ENCODE measurements at regions not wholly inside any gene's neighbourhood (a gene's known extent, or its start where the extent isn't known, plus 50 kb on each side); places are given as distances from the start of the nearest gene placed in this dataset.

GRCh38 chr6:40803897-40804702 is 216.9 kb upstream of the LRFN2 start:
- no peaks in the 10 kb centered on the region for H3K36me3 Mint-ChIP-seq (ENCODE audit: low read depth)
- no peak overlapping the region for H3K4me3 Mint-ChIP-seq (ENCODE audit: low read depth)
- no peak overlapping the region for H3K27ac Mint-ChIP-seq
- no peak for DNase-seq (ENCODE audit: low spot score)
- no peaks in the 10 kb centered on the region for H3K4me1 Mint-ChIP-seq (ENCODE audit: low read depth)
- intact Hi-C loops (cut with micrococcal nuclease) = no loop called here
- no peaks in the 10 kb centered on the region for H3K9me3 Mint-ChIP-seq
- H3K27me3 Mint-ChIP-seq (ENCODE audit: low read depth) = no peaks in the 10 kb centered on the region

- intact Hi-C loops (cut with micrococcal nuclease) = no loop called here
Measured at GRCh38 chr6:40802481-40802880, 215.3 kb upstream of the LRFN2 start.

GRCh38 chr6:40799296-40800140 is 212.4 kb upstream of the LRFN2 start:
- H3K4me3 Mint-ChIP-seq (ENCODE audit: low read depth) = no peak overlapping the region
- no peaks in the 10 kb centered on the region for H3K9me3 Mint-ChIP-seq
- DNase-seq (ENCODE audit: low spot score) = no peak
- no peaks in the 10 kb centered on the region for H3K36me3 Mint-ChIP-seq (ENCODE audit: low read depth)
- no peak overlapping the region for H3K27ac Mint-ChIP-seq
- no peaks in the 10 kb centered on the region for H3K27me3 Mint-ChIP-seq (ENCODE audit: low read depth)
- intact Hi-C loops (cut with micrococcal nuclease) = no loop called here
- H3K4me1 Mint-ChIP-seq (ENCODE audit: low read depth) = no peaks in the 10 kb centered on the region

More at GRCh38 chr6:40802481-40802880, 215.3 kb upstream of the LRFN2 start:
- Mint-ChIP-seq H3K4me3 (ENCODE audit: low read depth) (no peak overlapping the region), H3K4me1 (ENCODE audit: low read depth) (no peaks in the 10 kb centered on the region), H3K27me3 (ENCODE audit: low read depth) (no peaks in the 10 kb centered on the region), H3K9me3 (no peaks in the 10 kb centered on the region), H3K36me3 (ENCODE audit: low read depth) (no peaks in the 10 kb centered on the region), H3K27ac (no peak overlapping the region)
- no peak for DNase-seq (ENCODE audit: low spot score)

GRCh38 chr6:40798069-40798770 is 211.1 kb upstream of the LRFN2 start:
- H3K4me3 Mint-ChIP-seq (ENCODE audit: low read depth) = no peak overlapping the region
- no peak overlapping the region for H3K27ac Mint-ChIP-seq
- no peak for DNase-seq (ENCODE audit: low spot score)
- H3K9me3 Mint-ChIP-seq = no peaks in the 10 kb centered on the region
- no peaks in the 10 kb centered on the region for H3K27me3 Mint-ChIP-seq (ENCODE audit: low read depth)
- H3K36me3 Mint-ChIP-seq (ENCODE audit: low read depth) = no peaks in the 10 kb centered on the region
- H3K4me1 Mint-ChIP-seq (ENCODE audit: low read depth) = no peaks in the 10 kb centered on the region
- intact Hi-C loops (cut with micrococcal nuclease) = no loop called here

GRCh38 chr6:40796260-40797221 is 209.4 kb upstream of the LRFN2 start:
- Mint-ChIP-seq H3K4me1 (ENCODE audit: low read depth) (no peaks in the 10 kb centered on the region), H3K27ac (no peak overlapping the region), H3K36me3 (ENCODE audit: low read depth) (no peaks in the 10 kb centered on the region), H3K4me3 (ENCODE audit: low read depth) (no peak overlapping the region), H3K9me3 (no peaks in the 10 kb centered on the region), H3K27me3 (ENCODE audit: low read depth) (no peaks in the 10 kb centered on the region)
- no peak for DNase-seq (ENCODE audit: low spot score)
- intact Hi-C loops (cut with micrococcal nuclease) = no loop called here

GRCh38 chr6:40794586-40794985 is 207.4 kb upstream of the LRFN2 start:
- intact Hi-C loops (cut with micrococcal nuclease) = no loop called here
- no peaks in the 10 kb centered on the region for H3K36me3 Mint-ChIP-seq (ENCODE audit: low read depth)
- DNase-seq (ENCODE audit: low spot score) = no peak
- no peaks in the 10 kb centered on the region for H3K9me3 Mint-ChIP-seq
- peaks cover 1% of the 10 kb centered on the region for H3K4me1 Mint-ChIP-seq (ENCODE audit: low read depth)
- no peaks in the 10 kb centered on the region for H3K27me3 Mint-ChIP-seq (ENCODE audit: low read depth)
- H3K4me3 Mint-ChIP-seq (ENCODE audit: low read depth) = no peak overlapping the region
- no peak overlapping the region for H3K27ac Mint-ChIP-seq

GRCh38 chr6:40792183-40792582 is 205.0 kb upstream of the LRFN2 start:
- no peak for DNase-seq (ENCODE audit: low spot score)
- Mint-ChIP-seq H3K9me3 (no peaks in the 10 kb centered on the region), H3K27me3 (ENCODE audit: low read depth) (no peaks in the 10 kb centered on the region), H3K27ac (no peak overlapping the region), H3K4me3 (ENCODE audit: low read depth) (no peak overlapping the region), H3K4me1 (ENCODE audit: low read depth) (peaks cover 8% of the 10 kb centered on the region), H3K36me3 (ENCODE audit: low read depth) (no peaks in the 10 kb centered on the region)
- intact Hi-C loops (cut with micrococcal nuclease) = no loop called here

GRCh38 chr6:40791004-40791403 is 203.8 kb upstream of the LRFN2 start:
- Mint-ChIP-seq H3K4me3 (ENCODE audit: low read depth) (no peak overlapping the region), H3K27ac (no peak overlapping the region), H3K36me3 (ENCODE audit: low read depth) (no peaks in the 10 kb centered on the region), H3K4me1 (ENCODE audit: low read depth) (peaks cover 8% of the 10 kb centered on the region), H3K27me3 (ENCODE audit: low read depth) (no peaks in the 10 kb centered on the region), H3K9me3 (no peaks in the 10 kb centered on the region)
- intact Hi-C loops (cut with micrococcal nuclease) = no loop called here
- no peak for DNase-seq (ENCODE audit: low spot score)

GRCh38 chr6:40788661-40789655 is 201.8 kb upstream of the LRFN2 start:
- no peak overlapping the region for H3K4me3 Mint-ChIP-seq (ENCODE audit: low read depth)
- intact Hi-C loops (cut with micrococcal nuclease) = no loop called here
- DNase-seq (ENCODE audit: low spot score) = peak; percentile 16
- H3K36me3 Mint-ChIP-seq (ENCODE audit: low read depth) = no peaks in the 10 kb centered on the region
- peaks cover 6% of the 10 kb centered on the region for H3K27me3 Mint-ChIP-seq (ENCODE audit: low read depth)
- H3K9me3 Mint-ChIP-seq = no peaks in the 10 kb centered on the region
- peak overlapping the region; percentile 73 for H3K27ac Mint-ChIP-seq
- H3K4me1 Mint-ChIP-seq (ENCODE audit: low read depth) = peaks cover 8% of the 10 kb centered on the region

GRCh38 chr6:40782355-40782754 is 195.2 kb upstream of the LRFN2 start:
- H3K4me3 Mint-ChIP-seq (ENCODE audit: low read depth) = no peak overlapping the region
- no peak overlapping the region for H3K27ac Mint-ChIP-seq
- no peaks in the 10 kb centered on the region for H3K4me1 Mint-ChIP-seq (ENCODE audit: low read depth)
- H3K36me3 Mint-ChIP-seq (ENCODE audit: low read depth) = no peaks in the 10 kb centered on the region
- peaks cover 14% of the 10 kb centered on the region for H3K27me3 Mint-ChIP-seq (ENCODE audit: low read depth)
- intact Hi-C loops (cut with micrococcal nuclease) = no loop called here
- DNase-seq (ENCODE audit: low spot score) = no peak
- H3K9me3 Mint-ChIP-seq = no peaks in the 10 kb centered on the region

- Mint-ChIP-seq H3K4me3 (ENCODE audit: low read depth) (no peak overlapping the region), H3K27ac (no peak overlapping the region), H3K9me3 (no peaks in the 10 kb centered on the region), H3K4me1 (ENCODE audit: low read depth) (no peaks in the 10 kb centered on the region), H3K36me3 (ENCODE audit: low read depth) (no peaks in the 10 kb centered on the region), H3K27me3 (ENCODE audit: low read depth) (peaks cover 14% of the 10 kb centered on the region)
- intact Hi-C loops (cut with micrococcal nuclease) = no loop called here
- DNase-seq (ENCODE audit: low spot score) = no peak
Measured at GRCh38 chr6:40780637-40781036, 193.5 kb upstream of the LRFN2 start.

Data from activated T-helper 2 cell treated with anti-CD3 and anti-CD28 coated beads, Interferon-gamma antibody, Interleukin-2, Interleukin-4, amounts not matched to agents 10 μg/mL and 5 μg/mL and 100 μg/mL, durations not matched to agents 14 hours and 24 hours and 36 hours (primary cell).